ENCODE measurements at regions not wholly inside any gene's neighbourhood (a gene's known extent, or its start where the extent isn't known, plus 50 kb on each side); places are given as distances from the start of the nearest gene placed in this dataset.
"Not testable (repeated sequence)": the region's sequence is repeated elsewhere in the genome, so short reads cannot be mapped to it uniquely, and the experiment has no call there.

DNA sequence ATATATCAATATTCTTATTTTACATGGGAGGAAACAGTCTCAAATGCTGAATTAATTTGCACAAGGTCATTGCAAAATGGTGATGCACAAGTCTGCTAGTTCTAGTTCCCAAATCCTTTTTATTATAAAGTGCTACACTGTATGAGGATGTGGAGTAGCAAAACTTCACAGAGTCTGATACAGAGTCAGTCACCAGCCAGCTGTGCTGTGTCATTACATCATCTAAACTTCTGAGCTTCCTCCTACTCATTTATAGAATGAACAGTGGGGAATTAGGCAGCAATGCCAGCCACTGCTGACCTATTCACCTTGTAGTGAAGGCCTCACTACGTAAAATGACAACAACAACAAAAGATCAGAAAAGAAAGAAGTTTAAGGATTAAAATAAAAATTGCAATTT lies 357.8 kb downstream of the TMEM167A start:
- no peak for TF ChIP-seq POLR2A (IDR thresholded peaks at IDR 0.05)
- TF ChIP-seq EP300 (IDR thresholded peaks at IDR 0.05), result no peak
- TF ChIP-seq, protein P1, sequence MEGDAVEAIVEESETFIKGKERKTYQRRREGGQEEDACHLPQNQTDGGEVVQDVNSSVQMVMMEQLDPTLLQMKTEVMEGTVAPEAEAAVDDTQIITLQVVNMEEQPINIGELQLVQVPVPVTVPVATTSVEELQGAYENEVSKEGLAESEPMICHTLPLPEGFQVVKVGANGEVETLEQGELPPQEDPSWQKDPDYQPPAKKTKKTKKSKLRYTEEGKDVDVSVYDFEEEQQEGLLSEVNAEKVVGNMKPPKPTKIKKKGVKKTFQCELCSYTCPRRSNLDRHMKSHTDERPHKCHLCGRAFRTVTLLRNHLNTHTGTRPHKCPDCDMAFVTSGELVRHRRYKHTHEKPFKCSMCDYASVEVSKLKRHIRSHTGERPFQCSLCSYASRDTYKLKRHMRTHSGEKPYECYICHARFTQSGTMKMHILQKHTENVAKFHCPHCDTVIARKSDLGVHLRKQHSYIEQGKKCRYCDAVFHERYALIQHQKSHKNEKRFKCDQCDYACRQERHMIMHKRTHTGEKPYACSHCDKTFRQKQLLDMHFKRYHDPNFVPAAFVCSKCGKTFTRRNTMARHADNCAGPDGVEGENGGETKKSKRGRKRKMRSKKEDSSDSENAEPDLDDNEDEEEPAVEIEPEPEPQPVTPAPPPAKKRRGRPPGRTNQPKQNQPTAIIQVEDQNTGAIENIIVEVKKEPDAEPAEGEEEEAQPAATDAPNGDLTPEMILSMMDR (IDR thresholded peaks at IDR 0.05), result no peak
- no peak overlapping the region for H3K27ac ChIP-seq
- H3K4me1 ChIP-seq, result peaks cover 0 to 8% (median 3%) of the 10 kb centered on the region in 4 donors
- H3K36me3 ChIP-seq, result no peaks in the 10 kb centered on the region
- H3K27me3 ChIP-seq, result no peaks in the 10 kb centered on the region
- H3K4me3 ChIP-seq, result no peak overlapping the region
- no peaks in the 10 kb centered on the region for H3K9me3 ChIP-seq
- no peak for DNase-seq (ENCODE audit: low spot score in 2 of 2)
- WGBS, 2 donors, result 24 to 26% methylated on average over 1 of the region's 1 CpG

DNA sequence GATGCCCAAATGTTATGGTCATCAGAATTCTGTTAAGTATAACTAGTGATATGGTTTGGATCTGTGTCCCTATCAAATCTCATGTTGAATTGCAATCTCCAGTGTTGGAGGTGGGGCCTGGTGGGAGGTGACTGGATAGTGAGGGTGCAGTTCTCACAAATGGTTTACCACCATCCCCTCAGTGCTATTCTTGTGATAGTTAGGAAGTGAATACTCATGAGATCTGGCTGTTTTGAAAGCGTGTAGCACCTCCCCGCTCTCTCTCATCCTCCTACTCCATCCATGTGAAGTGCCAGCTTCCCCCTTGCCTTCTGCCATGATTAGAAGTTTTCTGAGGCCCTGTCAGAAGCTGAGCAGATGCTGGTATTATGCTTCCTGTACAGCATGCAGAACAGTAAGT lies 359.5 kb downstream of the TMEM167A start:
- no peaks in the 10 kb centered on the region for H3K27me3 ChIP-seq
- TF ChIP-seq POLR2A (IDR thresholded peaks at IDR 0.05) (no peak), EP300 (IDR thresholded peaks at IDR 0.05) (no peak)
- TF ChIP-seq, protein P1 (IDR thresholded peaks at IDR 0.05), result no peak
- 86 to 98% methylated on average over 2 of the region's 2 CpGs for WGBS, 2 donors
- no peaks in the 10 kb centered on the region for H3K9me3 ChIP-seq
- H3K4me3 ChIP-seq, result no peak overlapping the region
- H3K4me1 ChIP-seq, result peaks cover 0 to 8% (median 3%) of the 10 kb centered on the region in 4 donors
- no peak for DNase-seq (ENCODE audit: low spot score in 2 of 2)
- H3K36me3 ChIP-seq, result no peaks in the 10 kb centered on the region
- no peak overlapping the region for H3K27ac ChIP-seq

DNA sequence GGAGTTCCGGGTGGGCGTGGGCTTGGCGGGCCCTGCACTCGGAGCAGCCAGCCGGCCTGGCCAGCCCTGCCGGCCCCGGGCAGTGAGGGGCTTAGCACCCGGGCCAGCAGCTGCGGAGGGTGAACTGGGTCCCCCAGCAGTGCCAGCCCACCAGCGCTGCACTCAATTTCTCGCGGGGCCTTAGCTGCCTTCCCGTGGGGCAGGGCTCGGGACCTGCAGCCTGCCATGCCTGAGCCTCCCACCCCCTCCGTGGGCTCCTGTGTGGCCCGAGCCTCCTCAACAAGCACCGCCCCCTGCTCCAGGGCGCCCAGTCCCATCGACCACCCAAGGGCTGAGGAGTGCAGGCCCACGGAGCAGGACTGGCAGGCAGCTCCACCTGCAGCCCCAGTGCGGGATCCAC lies 362.5 kb downstream of the TMEM167A start:
- WGBS, 2 donors, result 97 to 100% methylated on average over 3 to 19 of the region's 21 CpGs
- not testable (repeated sequence) for H3K36me3 ChIP-seq; H3K4me1 ChIP-seq; H3K27ac ChIP-seq; H3K4me3 ChIP-seq; H3K9me3 ChIP-seq; H3K27me3 ChIP-seq; DNase-seq (ENCODE audit: low spot score in 2 of 2)

DNA sequence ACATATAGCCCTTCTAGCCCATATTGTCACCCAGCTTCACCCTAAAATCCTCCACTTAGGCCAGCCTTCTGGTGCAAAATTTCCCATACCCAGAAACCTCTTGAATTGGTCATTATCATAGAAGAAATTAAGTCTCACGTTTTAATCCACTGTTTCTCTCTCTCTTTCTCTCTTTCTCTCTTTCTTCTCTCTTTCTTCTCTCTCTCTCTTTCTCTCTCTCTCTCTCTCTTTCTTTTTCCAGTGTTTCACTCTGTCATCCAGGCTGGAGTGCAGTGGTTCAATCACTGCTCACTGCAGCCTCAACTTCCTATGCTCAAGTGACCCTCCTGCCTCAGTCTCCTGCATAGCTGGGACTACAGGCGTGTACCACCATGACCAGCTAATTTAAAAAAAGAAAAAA lies 363.4 kb downstream of the TMEM167A start:
- H3K4me3 ChIP-seq, result no peak overlapping the region
- no peak for TF ChIP-seq POLR2A (IDR thresholded peaks at IDR 0.05)
- TF ChIP-seq, protein P1 (IDR thresholded peaks at IDR 0.05), result no peak
- no peak overlapping the region for H3K27ac ChIP-seq
- H3K36me3 ChIP-seq, result no peaks in the 10 kb centered on the region
- H3K27me3 ChIP-seq, result no peaks in the 10 kb centered on the region
- H3K9me3 ChIP-seq, result no peaks in the 10 kb centered on the region
- H3K4me1 ChIP-seq, result no peaks in the 10 kb centered on the region
- 95 to 100% methylated on average over 2 of the region's 2 CpGs for WGBS, 2 donors
- no peak for DNase-seq (ENCODE audit: low spot score in 2 of 2)

DNA sequence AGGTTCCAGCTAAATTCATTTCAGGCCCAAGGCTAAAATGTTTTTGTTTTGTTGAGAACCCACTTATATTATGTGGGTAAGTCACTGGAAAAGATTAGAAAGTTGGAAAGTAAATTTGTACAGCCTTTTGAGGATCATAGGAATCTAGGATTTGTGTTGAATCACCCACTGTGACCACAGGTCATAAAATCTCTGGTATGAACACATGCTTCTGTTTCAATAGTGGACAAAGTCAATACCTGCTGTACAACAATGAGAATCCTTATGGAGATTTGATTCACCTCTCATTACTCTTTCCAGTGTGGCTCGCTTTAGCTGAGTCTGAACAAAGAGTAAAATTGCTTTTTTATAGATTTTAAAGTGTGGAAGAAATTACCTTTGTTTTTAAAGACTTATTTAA lies 369.5 kb downstream of the TMEM167A start:
- Histone ChIP-seq H3K4me1 (no peaks in the 10 kb centered on the region), H3K27me3 (no peaks in the 10 kb centered on the region), H3K36me3 (no peaks in the 10 kb centered on the region), H3K9me3 (no peaks in the 10 kb centered on the region), H3K27ac (no peak overlapping the region), H3K4me3 (no peak overlapping the region)
- no peak for TF ChIP-seq EP300 (IDR thresholded peaks at IDR 0.05)
- TF ChIP-seq POLR2A (IDR thresholded peaks at IDR 0.05), result no peak
- TF ChIP-seq, protein P1 (IDR thresholded peaks at IDR 0.05), result no peak
- no peak for DNase-seq (ENCODE audit: low spot score in 2 of 2)
- 51 to 52% methylated on average over 1 of the region's 1 CpG for WGBS, 2 donors

DNA sequence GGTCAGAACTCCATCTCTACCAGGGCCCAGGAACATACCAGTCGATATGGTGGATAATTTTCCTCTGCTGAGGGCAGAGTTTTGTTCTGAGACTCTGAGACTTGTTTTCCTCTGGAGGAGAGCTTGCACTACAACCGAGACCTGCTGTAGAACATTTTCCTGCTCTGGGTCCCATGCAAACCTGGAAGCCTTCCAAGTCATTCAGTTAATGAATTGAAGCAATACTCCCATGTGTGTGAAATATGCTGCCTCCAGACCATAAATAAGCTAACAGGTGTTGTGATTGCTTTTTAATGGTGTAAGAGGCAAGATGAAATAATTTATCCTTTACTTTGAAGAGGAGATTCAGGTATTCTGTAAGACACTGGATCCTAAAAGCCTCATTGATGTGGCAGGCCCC lies 372.8 kb downstream of the TMEM167A start:
- 78 to 80% methylated on average over 2 of the region's 2 CpGs for WGBS, 2 donors
- no peaks in the 10 kb centered on the region for H3K4me1 ChIP-seq
- no peaks in the 10 kb centered on the region for H3K27me3 ChIP-seq
- no peak for TF ChIP-seq POLR2A (IDR thresholded peaks at IDR 0.05)
- no peak for TF ChIP-seq EP300 (IDR thresholded peaks at IDR 0.05)
- TF ChIP-seq, protein P1 (IDR thresholded peaks at IDR 0.05), result no peak
- H3K4me3 ChIP-seq, result no peak overlapping the region
- DNase-seq (ENCODE audit: low spot score in 2 of 2), result no peak
- no peaks in the 10 kb centered on the region for H3K9me3 ChIP-seq
- no peaks in the 10 kb centered on the region for H3K36me3 ChIP-seq
- no peak overlapping the region for H3K27ac ChIP-seq

All from tibial nerve (tissue), 4 donors.